Loucy (cell line): ENCODE measurements at regions not wholly inside any gene's neighbourhood (a gene's known extent, or its start where the extent isn't known, plus 50 kb on each side); places are given as distances from the start of the nearest gene placed in this dataset.
A peak's percentile ranks its signal among the peaks of the same experiment; 100 is the strongest.

Source experiments
- H2AFZ ChIP-seq: fragments of 200-600 bp; sonication (generic); 2 replicates; pipeline ENCODE4 v1.6.0; 2016; ENCODE audit warnings: antibody characterized with exemption, mild to moderate bottlenecking, low read length, moderate library complexity
- H3F3A ChIP-seq: fragments of 200-600 bp; 2 replicates; pipeline ENCODE4 v1.6.0; 2016; ENCODE audit warnings: antibody characterized with exemption, low read depth, mild to moderate bottlenecking
- H3K27me3 ChIP-seq: fragments of 200-600 bp; sonication (generic); 2 replicates; pipeline ENCODE4 v1.6.1; 2014; ENCODE audit warnings: low read length, mild to moderate bottlenecking; ENCODE audit not compliant: insufficient read depth, poor library complexity, severe bottlenecking
- H3K36me3 ChIP-seq: fragments of 200-600 bp; sonication (generic); 2 replicates; pipeline ENCODE4 v1.6.1; 2016; ENCODE audit warnings: low read length; ENCODE audit not compliant: insufficient read depth
- H3K4me1 ChIP-seq: fragments of 200-600 bp; sonication (generic); 2 replicates; pipeline ENCODE4 v1.5.1; 2014; ENCODE audit warnings: low read length, mild to moderate bottlenecking; ENCODE audit not compliant: insufficient read depth, poor library complexity, severe bottlenecking
- H3K4me2 ChIP-seq: fragments of 200-600 bp; sonication (generic); 2 replicates; pipeline ENCODE4 v1.6.0; 2014; ENCODE audit warnings: antibody characterized with exemption, low read length, low read depth, mild to moderate bottlenecking; ENCODE audit not compliant: poor library complexity, severe bottlenecking
- H3K4me3 ChIP-seq: fragments of 200-600 bp; sonication (generic); 2 replicates; pipeline ENCODE4 v1.5.1; 2014; ENCODE audit warnings: low read length, mild to moderate bottlenecking, mixed read lengths; ENCODE audit not compliant: poor library complexity, severe bottlenecking
- H3K79me2 ChIP-seq: fragments of 200-600 bp; sonication (generic); 2 replicates; pipeline ENCODE4 v1.6.1; 2014; ENCODE audit warnings: low read length; ENCODE audit not compliant: insufficient read depth
- H3K9ac ChIP-seq: fragments of 200-600 bp; sonication (generic); 2 replicates; pipeline ENCODE4 v1.6.0; 2014; ENCODE audit warnings: mild to moderate bottlenecking, low read depth, low read length, moderate library complexity; ENCODE audit not compliant: poor library complexity, severe bottlenecking
- H3K9me2 ChIP-seq: fragments of 200-600 bp; sonication (generic); replicated peaks from 2 replicates; pipeline ENCODE4 v1.6.1; 2016; ENCODE audit warnings: low read depth, low read length, mixed read lengths
- H3K9me3 ChIP-seq: fragments of 200-600 bp; sonication (generic); 2 replicates; pipeline ENCODE4 v1.6.1; 2014; ENCODE audit warnings: mild to moderate bottlenecking, antibody characterized with exemption, low read length, low read depth; ENCODE audit not compliant: insufficient read depth
- H4K20me1 ChIP-seq: fragments of 200-600 bp; sonication (generic); 2 replicates; pipeline ENCODE4 v1.6.0; 2014; ENCODE audit warnings: antibody characterized with exemption, low read length, mild to moderate bottlenecking; ENCODE audit not compliant: insufficient read depth, poor library complexity, severe bottlenecking
- EZH2phosphoT487 ChIP-seq: fragments of 200-600 bp; IDR thresholded peaks from 2 replicates; pipeline ENCODE4 v1.6.1; 2018; ENCODE audit warnings: antibody characterized with exemption, mild to moderate bottlenecking, moderate library complexity, borderline replicate concordance
- TF ChIP-seq, protein P1 (sequence below): fragments of 200-600 bp; sonication (generic); conservative IDR thresholded peaks from 2 replicates; pipeline ENCODE4 v1.5.1; 2014; ENCODE audit warnings: mild to moderate bottlenecking, antibody characterized with exemption, low read length

DNA sequence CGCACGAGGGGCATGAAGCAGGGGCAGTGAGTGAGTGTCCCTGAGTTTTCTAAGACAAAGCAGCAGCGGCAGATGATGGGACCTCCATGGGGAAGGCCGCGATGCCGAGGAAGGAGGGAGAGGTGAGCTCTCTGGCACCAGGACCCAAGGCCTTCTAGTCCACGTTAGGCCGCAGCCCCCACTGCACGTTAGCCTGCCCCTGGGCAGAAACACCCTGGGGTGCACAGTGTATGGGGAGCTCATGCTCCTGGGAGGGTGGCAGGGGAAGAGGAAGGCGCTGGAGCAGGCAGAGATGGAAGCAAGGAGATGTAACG, 97.3 kb upstream of the IKZF1 start:
- H3K36me3 ChIP-seq: no peaks in the 10 kb centered on the region
- H3K9me2 ChIP-seq: no peaks in the 10 kb centered on the region
- H3K9ac ChIP-seq: no peak overlapping the region
- no peaks in the 10 kb centered on the region for H3K9me3 ChIP-seq
- no peaks in the 10 kb centered on the region for H3K79me2 ChIP-seq
- H4K20me1 ChIP-seq: no peaks in the 10 kb centered on the region
- no peak overlapping the region for H3K4me3 ChIP-seq
- H3K4me2 ChIP-seq: no peak overlapping the region
- TF ChIP-seq EZH2phosphoT487: no peak
- TF ChIP-seq, protein P1, sequence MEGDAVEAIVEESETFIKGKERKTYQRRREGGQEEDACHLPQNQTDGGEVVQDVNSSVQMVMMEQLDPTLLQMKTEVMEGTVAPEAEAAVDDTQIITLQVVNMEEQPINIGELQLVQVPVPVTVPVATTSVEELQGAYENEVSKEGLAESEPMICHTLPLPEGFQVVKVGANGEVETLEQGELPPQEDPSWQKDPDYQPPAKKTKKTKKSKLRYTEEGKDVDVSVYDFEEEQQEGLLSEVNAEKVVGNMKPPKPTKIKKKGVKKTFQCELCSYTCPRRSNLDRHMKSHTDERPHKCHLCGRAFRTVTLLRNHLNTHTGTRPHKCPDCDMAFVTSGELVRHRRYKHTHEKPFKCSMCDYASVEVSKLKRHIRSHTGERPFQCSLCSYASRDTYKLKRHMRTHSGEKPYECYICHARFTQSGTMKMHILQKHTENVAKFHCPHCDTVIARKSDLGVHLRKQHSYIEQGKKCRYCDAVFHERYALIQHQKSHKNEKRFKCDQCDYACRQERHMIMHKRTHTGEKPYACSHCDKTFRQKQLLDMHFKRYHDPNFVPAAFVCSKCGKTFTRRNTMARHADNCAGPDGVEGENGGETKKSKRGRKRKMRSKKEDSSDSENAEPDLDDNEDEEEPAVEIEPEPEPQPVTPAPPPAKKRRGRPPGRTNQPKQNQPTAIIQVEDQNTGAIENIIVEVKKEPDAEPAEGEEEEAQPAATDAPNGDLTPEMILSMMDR: no peak
- H3F3A ChIP-seq: no peaks in the 10 kb centered on the region
- no peaks in the 10 kb centered on the region for H3K27me3 ChIP-seq
- peaks cover 15% of the 10 kb centered on the region for H3K4me1 ChIP-seq
- H2AFZ ChIP-seq: no peak overlapping the region

DNA sequence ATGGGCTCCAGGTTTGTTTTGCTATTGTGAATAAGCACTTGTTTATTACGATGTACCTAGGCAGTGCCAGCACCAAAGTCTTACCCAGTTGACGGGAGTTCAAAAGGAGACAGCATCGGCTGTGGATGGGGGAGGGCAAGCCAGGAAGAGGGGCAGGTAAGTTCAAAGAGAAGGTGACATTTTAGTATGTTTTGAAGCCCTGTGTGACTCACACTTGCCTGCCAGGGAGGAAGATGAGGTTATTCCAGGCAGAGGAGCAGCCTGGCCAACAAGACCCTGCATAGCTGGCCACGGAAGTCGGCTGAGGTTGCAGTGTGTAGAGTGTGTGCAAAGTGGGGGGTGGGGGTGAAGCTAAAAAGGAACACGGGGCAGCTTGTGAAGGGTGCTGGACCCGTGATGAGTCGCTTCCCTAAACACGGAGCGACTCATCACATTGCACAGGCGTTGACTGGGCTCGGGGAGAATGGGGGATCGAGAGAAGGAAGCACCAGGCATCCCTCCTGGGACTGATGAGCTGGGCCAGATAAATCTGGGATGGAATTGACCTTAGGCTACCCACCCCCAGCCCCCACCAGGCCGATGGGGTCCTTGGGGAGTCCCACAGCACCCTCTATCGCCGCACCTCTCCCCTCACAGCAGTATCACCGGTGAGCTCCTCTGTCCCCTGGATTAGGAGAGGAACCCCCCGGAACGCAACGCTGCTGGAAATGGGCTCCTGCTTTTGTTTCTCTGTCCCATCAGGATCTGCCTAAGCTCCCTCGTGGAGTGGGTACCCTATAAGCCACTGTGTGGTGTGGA, 97.9 kb upstream of the IKZF1 start:
- Histone ChIP-seq H2AFZ (no peak overlapping the region), H3K4me1 (peaks cover 13% of the 10 kb centered on the region)

DNA sequence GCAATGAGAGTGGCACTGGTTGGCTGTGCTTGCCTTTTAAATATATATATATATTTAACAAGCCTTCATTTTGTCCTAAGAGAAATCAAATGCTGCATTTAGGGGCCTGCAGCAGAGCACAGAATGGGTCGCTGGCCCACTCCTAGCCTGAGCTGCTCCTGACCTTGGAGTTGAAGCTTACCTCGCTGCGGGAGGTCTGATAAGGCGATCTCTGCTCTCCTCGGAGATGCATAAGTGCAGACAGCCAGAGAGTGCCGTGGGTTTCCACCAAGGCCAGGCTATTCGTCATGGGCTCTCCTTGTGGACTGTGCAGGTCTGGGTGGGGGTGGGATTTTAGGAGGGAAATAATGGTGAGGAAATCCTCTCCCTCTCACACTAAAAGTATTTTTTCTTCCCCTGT, 99.5 kb upstream of the IKZF1 start:
- H3K9me3 ChIP-seq: no peaks in the 10 kb centered on the region
- H3K4me1 ChIP-seq: peaks cover 13% of the 10 kb centered on the region
- no peak overlapping the region for H3K9ac ChIP-seq
- no peaks in the 10 kb centered on the region for H3K79me2 ChIP-seq
- no peaks in the 10 kb centered on the region for H4K20me1 ChIP-seq
- H3F3A ChIP-seq: no peaks in the 10 kb centered on the region
- H3K4me2 ChIP-seq: no peak overlapping the region
- H3K4me3 ChIP-seq: no peak overlapping the region
- H2AFZ ChIP-seq: 0 out of 2 replicates have a peak overlapping the region, but pooled peaks have one; percentile 1
- H3K27me3 ChIP-seq: no peaks in the 10 kb centered on the region
- TF ChIP-seq, protein P1: no peak
- no peak for TF ChIP-seq EZH2phosphoT487
- H3K9me2 ChIP-seq: no peaks in the 10 kb centered on the region
- no peaks in the 10 kb centered on the region for H3K36me3 ChIP-seq

More for the DNA sequence above, 97.9 kb upstream of the IKZF1 start:
- Histone ChIP-seq H3K9me3 (no peaks in the 10 kb centered on the region), H3K36me3 (no peaks in the 10 kb centered on the region), H3K4me2 (no peak overlapping the region), H3K4me3 (no peak overlapping the region), H3F3A (no peaks in the 10 kb centered on the region), H3K27me3 (no peaks in the 10 kb centered on the region), H4K20me1 (no peaks in the 10 kb centered on the region), H3K9ac (no peak overlapping the region), H3K79me2 (no peaks in the 10 kb centered on the region), H3K9me2 (no peaks in the 10 kb centered on the region)
- no peak for TF ChIP-seq EZH2phosphoT487
- TF ChIP-seq, protein P1: no peak
